ENCODE measurements at regions not wholly inside any gene's neighbourhood (a gene's known extent, or its start where the extent isn't known, plus 50 kb on each side); places are given as distances from the start of the nearest gene placed in this dataset.

- Histone ChIP-seq H3K79me2 (ENCODE audit: control insufficient read depth, low read length) (no peaks in the 10 kb centered on the region), H3K27ac (ENCODE audit: low read depth, low read length) (no peak overlapping the region), H3K9me2 (replicated peaks; ENCODE audit: control insufficient read depth, low read length) (no peaks in the 10 kb centered on the region), H4K20me1 (ENCODE audit: control insufficient read depth, insufficient read depth, low read depth, low read length) (no peaks in the 10 kb centered on the region), H3K4me3 (ENCODE audit: low read length) (no peak overlapping the region), H3K4me1 (ENCODE audit: control insufficient read depth, low read length) (no peaks in the 10 kb centered on the region), H3K9me3 (ENCODE audit: control insufficient read depth, insufficient read depth, low read length) (peaks cover 11% of the 10 kb centered on the region), H3K27me3 (ENCODE audit: control insufficient read depth, low read length) (no peaks in the 10 kb centered on the region), H3K4me2 (ENCODE audit: low read length) (no peak overlapping the region), H3K36me3 (ENCODE audit: control insufficient read depth, low read length) (no peaks in the 10 kb centered on the region), H3F3A (ENCODE audit: control insufficient read depth, insufficient read depth) (no peaks in the 10 kb centered on the region)
- TF ChIP-seq CTCF (IDR thresholded peaks at IDR 0.05; ENCODE audit: low read depth, low read length, poor library complexity, severe bottlenecking) = no peak
- TF ChIP-seq EZH2phosphoT487 (IDR thresholded peaks at IDR 0.05; ENCODE audit: borderline replicate concordance, low read length) = no peak
Measured at GRCh38 chr15:67922106-67922675, 82.3 kb upstream of the RNU6-1 start.

GRCh38 chr15:67922971-67923945, 83.4 kb upstream of the RNU6-1 start:
- Histone ChIP-seq H4K20me1 (ENCODE audit: control insufficient read depth, insufficient read depth, low read depth, low read length) (no peaks in the 10 kb centered on the region), H3K27ac (ENCODE audit: low read depth, low read length) (no peak overlapping the region), H3K27me3 (ENCODE audit: control insufficient read depth, low read length) (no peaks in the 10 kb centered on the region), H3K4me2 (ENCODE audit: low read length) (no peak overlapping the region), H3K9me3 (ENCODE audit: control insufficient read depth, insufficient read depth, low read length) (peaks cover 7% of the 10 kb centered on the region), H3K9me2 (replicated peaks; ENCODE audit: control insufficient read depth, low read length) (no peaks in the 10 kb centered on the region), H3F3A (ENCODE audit: control insufficient read depth, insufficient read depth) (no peaks in the 10 kb centered on the region), H3K4me1 (ENCODE audit: control insufficient read depth, low read length) (no peaks in the 10 kb centered on the region), H3K79me2 (ENCODE audit: control insufficient read depth, low read length) (no peaks in the 10 kb centered on the region), H3K36me3 (ENCODE audit: control insufficient read depth, low read length) (no peaks in the 10 kb centered on the region), H3K4me3 (ENCODE audit: low read length) (no peak overlapping the region)
- TF ChIP-seq EZH2phosphoT487 (IDR thresholded peaks at IDR 0.05; ENCODE audit: borderline replicate concordance, low read length) (no peak), CTCF (IDR thresholded peaks at IDR 0.05; ENCODE audit: low read depth, low read length, poor library complexity, severe bottlenecking) (no peak)

GRCh38 chr15:67924359-67924974, 84.6 kb upstream of the RNU6-1 start:
- no peaks in the 10 kb centered on the region for H3K9me2 ChIP-seq (replicated peaks; ENCODE audit: control insufficient read depth, low read length)
- no peak overlapping the region for H3K4me3 ChIP-seq (ENCODE audit: low read length)
- H3K27ac ChIP-seq (ENCODE audit: low read depth, low read length) = no peak overlapping the region
- H3K9me3 ChIP-seq (ENCODE audit: control insufficient read depth, insufficient read depth, low read length) = no peaks in the 10 kb centered on the region
- no peak overlapping the region for H3K4me2 ChIP-seq (ENCODE audit: low read length)
- H3K36me3 ChIP-seq (ENCODE audit: control insufficient read depth, low read length) = no peaks in the 10 kb centered on the region
- no peaks in the 10 kb centered on the region for H3K79me2 ChIP-seq (ENCODE audit: control insufficient read depth, low read length)
- H3F3A ChIP-seq (ENCODE audit: control insufficient read depth, insufficient read depth) = no peaks in the 10 kb centered on the region
- H4K20me1 ChIP-seq (ENCODE audit: control insufficient read depth, insufficient read depth, low read depth, low read length) = no peaks in the 10 kb centered on the region
- no peak for TF ChIP-seq CTCF (IDR thresholded peaks at IDR 0.05; ENCODE audit: low read depth, low read length, poor library complexity, severe bottlenecking)
- no peak for TF ChIP-seq EZH2phosphoT487 (IDR thresholded peaks at IDR 0.05; ENCODE audit: borderline replicate concordance, low read length)
- H3K4me1 ChIP-seq (ENCODE audit: control insufficient read depth, low read length) = no peaks in the 10 kb centered on the region
- no peaks in the 10 kb centered on the region for H3K27me3 ChIP-seq (ENCODE audit: control insufficient read depth, low read length)
